Muscle layer of colon (tissue), 2 donors: ENCODE measurements at regions not wholly inside any gene's neighbourhood (a gene's known extent, or its start where the extent isn't known, plus 50 kb on each side); places are given as distances from the start of the nearest gene placed in this dataset.
"Not testable (repeated sequence)": the region's sequence is repeated elsewhere in the genome, so short reads cannot be mapped to it uniquely, and the experiment has no call there.

ENCODE experiments used
- H3K27ac ChIP-seq: one replicate; pipeline ENCODE4 v1.7.0; 2013; ENCODE audit warnings: low read depth, mild to moderate bottlenecking, low read length, moderate library complexity
- H3K27me3 ChIP-seq, 2 donors: one replicate each; pipeline ENCODE4 v1.7.0; 2013; ENCODE audit warnings: low read length in 2 of 2, mild to moderate bottlenecking in 2 of 2; ENCODE audit not compliant: insufficient read depth in 2 of 2, control insufficient read depth in 1 of 2
- H3K36me3 ChIP-seq: one replicate; pipeline ENCODE4 v1.7.0; 2013; ENCODE audit warnings: mild to moderate bottlenecking, low read length; ENCODE audit not compliant: insufficient read depth
- H3K4me1 ChIP-seq: one replicate; pipeline ENCODE4 v1.7.0; 2013; ENCODE audit warnings: mild to moderate bottlenecking, low read length; ENCODE audit not compliant: insufficient read depth
- H3K4me3 ChIP-seq, 2 donors: one replicate each; pipeline ENCODE4 v1.7.0; 2013; ENCODE audit warnings: low read length in 2 of 2, low read depth in 1 of 2, mild to moderate bottlenecking in 1 of 2, moderate library complexity in 1 of 2
- H3K9ac ChIP-seq: one replicate; pipeline ENCODE4 v1.7.0; 2013; ENCODE audit warnings: low read length
- H3K9me3 ChIP-seq: one replicate; pipeline ENCODE4 v1.7.0; 2013; ENCODE audit warnings: mild to moderate bottlenecking, low read length
- donor health status: abdominal sarcoma.
- donor health status: Adenocarcinoma of cecum.

- not testable (repeated sequence) for H3K9me3 ChIP-seq, H3K4me3 ChIP-seq, H3K9ac ChIP-seq, H3K27ac ChIP-seq, H3K36me3 ChIP-seq, H3K4me1 ChIP-seq, H3K27me3 ChIP-seq
Measured at GRCh38 chr15:45817578-45817977, 182.7 kb downstream of the SQOR start.

GRCh38 chr15:45821390-45821789, 186.6 kb downstream of the SQOR start:
- Histone ChIP-seq H3K36me3 (no peaks in the 10 kb centered on the region), H3K9me3 (no peaks in the 10 kb centered on the region), H3K9ac (no peak overlapping the region), H3K27ac (no peak overlapping the region), H3K27me3 (no peaks in the 10 kb centered on the region), H3K4me3 (no peak overlapping the region), H3K4me1 (no peaks in the 10 kb centered on the region)

- H3K4me1 ChIP-seq, H3K27me3 ChIP-seq, H3K4me3 ChIP-seq, H3K9ac ChIP-seq, H3K9me3 ChIP-seq, H3K27ac ChIP-seq, H3K36me3 ChIP-seq: not testable (repeated sequence)
Measured at GRCh38 chr15:45822968-45823367, 188.1 kb downstream of the SQOR start.

- Histone ChIP-seq H3K9ac (no peak overlapping the region), H3K36me3 (no peaks in the 10 kb centered on the region), H3K27ac (no peak overlapping the region), H3K9me3 (no peaks in the 10 kb centered on the region), H3K4me1 (no peaks in the 10 kb centered on the region), H3K27me3 (no peaks in the 10 kb centered on the region), H3K4me3 (no peak overlapping the region)
Measured at GRCh38 chr15:45827275-45827674, 192.4 kb downstream of the SQOR start.

GRCh38 chr15:45827766-45828165, 192.9 kb downstream of the SQOR start:
- Histone ChIP-seq H3K4me3 (no peak overlapping the region), H3K9ac (no peak overlapping the region), H3K27ac (no peak overlapping the region), H3K4me1 (no peaks in the 10 kb centered on the region), H3K9me3 (no peaks in the 10 kb centered on the region), H3K27me3 (no peaks in the 10 kb centered on the region), H3K36me3 (no peaks in the 10 kb centered on the region)

- no peaks in the 10 kb centered on the region for H3K27me3 ChIP-seq
- no peaks in the 10 kb centered on the region for H3K36me3 ChIP-seq
- no peaks in the 10 kb centered on the region for H3K9me3 ChIP-seq
- H3K4me3 ChIP-seq = no peak overlapping the region
- no peak overlapping the region for H3K27ac ChIP-seq
- no peak overlapping the region for H3K9ac ChIP-seq
- no peaks in the 10 kb centered on the region for H3K4me1 ChIP-seq
Measured at GRCh38 chr15:45829336-45830153, 194.7 kb downstream of the SQOR start.

GRCh38 chr15:45831787-45832186, 197.0 kb downstream of the SQOR start:
- no peaks in the 10 kb centered on the region for H3K4me1 ChIP-seq
- no peaks in the 10 kb centered on the region for H3K36me3 ChIP-seq
- no peaks in the 10 kb centered on the region for H3K27me3 ChIP-seq
- H3K27ac ChIP-seq = no peak overlapping the region
- no peaks in the 10 kb centered on the region for H3K9me3 ChIP-seq
- H3K4me3 ChIP-seq = no peak overlapping the region
- no peak overlapping the region for H3K9ac ChIP-seq

- no peak overlapping the region for H3K27ac ChIP-seq
- H3K4me1 ChIP-seq = no peaks in the 10 kb centered on the region
- H3K4me3 ChIP-seq = no peak overlapping the region
- H3K36me3 ChIP-seq = no peaks in the 10 kb centered on the region
- no peak overlapping the region for H3K9ac ChIP-seq
- no peaks in the 10 kb centered on the region for H3K27me3 ChIP-seq
- peaks cover 3% of the 10 kb centered on the region for H3K9me3 ChIP-seq
Measured at GRCh38 chr15:45834622-45835021, 199.8 kb downstream of the SQOR start.

GRCh38 chr15:45842151-45842550, 207.3 kb downstream of the SQOR start:
- H3K9ac ChIP-seq = no peak overlapping the region
- no peaks in the 10 kb centered on the region for H3K27me3 ChIP-seq
- peaks cover 4% of the 10 kb centered on the region for H3K9me3 ChIP-seq
- H3K36me3 ChIP-seq = no peaks in the 10 kb centered on the region
- H3K4me1 ChIP-seq = no peaks in the 10 kb centered on the region
- no peak overlapping the region for H3K4me3 ChIP-seq
- H3K27ac ChIP-seq = no peak overlapping the region

GRCh38 chr15:45847645-45848044, 212.8 kb downstream of the SQOR start:
- Histone ChIP-seq H3K9me3 (no peaks in the 10 kb centered on the region), H3K36me3 (no peaks in the 10 kb centered on the region), H3K4me1 (no peaks in the 10 kb centered on the region), H3K27me3 (no peaks in the 10 kb centered on the region), H3K27ac (no peak overlapping the region), H3K4me3 (no peak overlapping the region), H3K9ac (no peak overlapping the region)

GRCh38 chr15:45849136-45849535, 214.3 kb downstream of the SQOR start:
- Histone ChIP-seq H3K4me3 (no peak overlapping the region), H3K27ac (no peak overlapping the region), H3K36me3 (no peaks in the 10 kb centered on the region), H3K9ac (no peak overlapping the region), H3K4me1 (no peaks in the 10 kb centered on the region), H3K27me3 (no peaks in the 10 kb centered on the region), H3K9me3 (no peaks in the 10 kb centered on the region)

- no peaks in the 10 kb centered on the region for H3K9me3 ChIP-seq
- no peak overlapping the region for H3K9ac ChIP-seq
- H3K4me1 ChIP-seq = no peaks in the 10 kb centered on the region
- no peaks in the 10 kb centered on the region for H3K36me3 ChIP-seq
- H3K27me3 ChIP-seq = no peaks in the 10 kb centered on the region
- H3K4me3 ChIP-seq = no peak overlapping the region
- H3K27ac ChIP-seq = no peak overlapping the region
Measured at GRCh38 chr15:45854455-45855202, 219.8 kb downstream of the SQOR start.
